ENCODE measurements at regions not wholly inside any gene's neighbourhood (a gene's known extent, or its start where the extent isn't known, plus 50 kb on each side); places are given as distances from the start of the nearest gene placed in this dataset.

DNA sequence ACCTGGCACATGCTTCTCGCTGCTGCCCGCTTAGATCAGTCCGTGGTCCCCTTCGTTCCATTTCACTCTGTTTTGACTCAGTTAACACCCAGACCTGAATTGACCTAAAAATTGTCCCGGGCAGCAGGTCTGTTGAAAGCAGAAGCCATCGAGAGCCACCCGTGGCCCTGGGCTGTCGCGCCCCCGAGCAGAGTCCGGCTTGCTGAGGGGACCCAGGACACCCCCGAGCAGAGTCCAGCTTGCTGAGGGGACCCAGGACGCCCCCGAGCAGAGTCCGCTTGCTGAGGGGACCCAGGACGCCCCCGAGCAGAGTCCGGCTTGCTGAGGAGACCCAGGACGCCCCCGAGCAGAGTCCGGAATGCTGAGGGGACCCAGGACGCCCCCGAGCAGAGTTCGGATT is 50.2 kb upstream of the GALNT9 start:
- no peaks in the 10 kb centered on the region for H3K4me1 ChIP-seq (ENCODE audit: insufficient read depth)
- no peaks in the 10 kb centered on the region for H4K20me1 ChIP-seq (ENCODE audit: insufficient read depth, poor library complexity, severe bottlenecking)
- H3K27ac ChIP-seq, result no peak overlapping the region
- H3K36me3 ChIP-seq (replicated peaks; ENCODE audit: insufficient read depth, low read depth), result no peaks in the 10 kb centered on the region
- TF ChIP-seq EZH2 (IDR thresholded peaks at IDR 0.05; ENCODE audit: borderline replicate concordance), result no peak
- TF ChIP-seq, protein P1, sequence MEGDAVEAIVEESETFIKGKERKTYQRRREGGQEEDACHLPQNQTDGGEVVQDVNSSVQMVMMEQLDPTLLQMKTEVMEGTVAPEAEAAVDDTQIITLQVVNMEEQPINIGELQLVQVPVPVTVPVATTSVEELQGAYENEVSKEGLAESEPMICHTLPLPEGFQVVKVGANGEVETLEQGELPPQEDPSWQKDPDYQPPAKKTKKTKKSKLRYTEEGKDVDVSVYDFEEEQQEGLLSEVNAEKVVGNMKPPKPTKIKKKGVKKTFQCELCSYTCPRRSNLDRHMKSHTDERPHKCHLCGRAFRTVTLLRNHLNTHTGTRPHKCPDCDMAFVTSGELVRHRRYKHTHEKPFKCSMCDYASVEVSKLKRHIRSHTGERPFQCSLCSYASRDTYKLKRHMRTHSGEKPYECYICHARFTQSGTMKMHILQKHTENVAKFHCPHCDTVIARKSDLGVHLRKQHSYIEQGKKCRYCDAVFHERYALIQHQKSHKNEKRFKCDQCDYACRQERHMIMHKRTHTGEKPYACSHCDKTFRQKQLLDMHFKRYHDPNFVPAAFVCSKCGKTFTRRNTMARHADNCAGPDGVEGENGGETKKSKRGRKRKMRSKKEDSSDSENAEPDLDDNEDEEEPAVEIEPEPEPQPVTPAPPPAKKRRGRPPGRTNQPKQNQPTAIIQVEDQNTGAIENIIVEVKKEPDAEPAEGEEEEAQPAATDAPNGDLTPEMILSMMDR (IDR thresholded peaks at IDR 0.05; ENCODE audit: poor library complexity), result no peak
- no peak for TF ChIP-seq EZH2phosphoT487 (IDR thresholded peaks at IDR 0.05; ENCODE audit: low read depth, severe bottlenecking, unreplicated experiment)
- H3K9me3 ChIP-seq (ENCODE audit: low read depth), result no peaks in the 10 kb centered on the region
- H3K79me2 ChIP-seq, result no peaks in the 10 kb centered on the region
- WGBS (ENCODE audit: low lambda C conversion rate, missing lambda C conversion rate), result 89% methylated on average over 16 of the region's 24 CpGs
- DNase-seq (ENCODE audit: low spot score), result no peak
- peaks cover 76% of the 10 kb centered on the region for H3K27me3 ChIP-seq
- H2AFZ ChIP-seq, result no peak overlapping the region
- no peaks in the 10 kb centered on the region for H3K9me2 ChIP-seq (replicated peaks; ENCODE audit: insufficient read depth)
- H3K4me2 ChIP-seq, result no peak overlapping the region
- H3K4me3 ChIP-seq, result no peak overlapping the region

Data from hepatocyte (in vitro differentiated cells).